ENCODE measurements at regions not wholly inside any gene's neighbourhood (a gene's known extent, or its start where the extent isn't known, plus 50 kb on each side); places are given as distances from the start of the nearest gene placed in this dataset.

DNA sequence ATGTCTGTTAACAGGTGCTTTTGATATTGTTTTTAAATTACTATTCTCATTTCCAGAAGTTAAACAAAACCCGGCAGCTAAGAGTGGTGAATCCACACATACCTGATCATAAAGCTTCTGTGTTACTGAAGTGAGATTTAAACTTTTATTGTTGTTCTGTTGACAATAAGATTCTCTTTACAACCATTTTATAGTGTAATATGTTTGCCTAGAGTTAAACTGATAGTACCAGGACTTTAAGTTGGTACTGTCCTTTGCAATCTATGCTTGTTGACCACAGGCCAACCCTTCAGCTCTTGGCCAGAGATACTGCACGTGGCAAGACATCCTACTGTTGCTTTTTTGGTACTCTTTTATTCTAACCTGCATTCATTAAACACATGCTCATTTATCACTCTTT lies 806.2 kb downstream of the MTRR start:
- DNase-seq (ENCODE audit: low read depth, low spot score), result no peak
- Histone ChIP-seq H3K9ac (ENCODE audit: control insufficient read depth, extremely low read depth, insufficient read depth, low read length) (no peak overlapping the region), H2AFZ (ENCODE audit: control insufficient read depth, low read length) (no peak overlapping the region), H3K27me3 (ENCODE audit: control insufficient read depth, extremely low read depth, insufficient read depth, low read length) (no peaks in the 10 kb centered on the region), H3K4me1 (ENCODE audit: control insufficient read depth, extremely low read depth, insufficient read depth, low read length) (no peaks in the 10 kb centered on the region), H3K4me2 (ENCODE audit: control insufficient read depth, extremely low read depth, insufficient read depth, low read depth, low read length) (no peak overlapping the region), H3K27ac (ENCODE audit: control insufficient read depth, insufficient read depth, low read length) (no peak overlapping the region), H3K9me1 (ENCODE audit: control insufficient read depth, extremely low read depth, insufficient read depth, low read length) (no peaks in the 10 kb centered on the region), H3K79me2 (ENCODE audit: control insufficient read depth, insufficient read depth, low read length) (no peaks in the 10 kb centered on the region), H3K36me3 (ENCODE audit: control insufficient read depth in 2 of 2, extremely low read depth in 1 of 2, insufficient read depth in 2 of 2, low read length in 2 of 2) (no peaks in the 10 kb centered on the region), H4K20me1 (ENCODE audit: control insufficient read depth, extremely low read depth, insufficient read depth, low read length) (no peaks in the 10 kb centered on the region), H3K9me3 (ENCODE audit: control insufficient read depth, low read depth, low read length) (no peaks in the 10 kb centered on the region), H3K4me3 (ENCODE audit: control insufficient read depth in 2 of 3, extremely low read depth in 1 of 3, insufficient read depth in 2 of 3, low read depth in 1 of 3, low read length in 3 of 3) (no peak overlapping the region)
- dilution Hi-C loops (cut with MboI; ENCODE audit: extremely low pct_ligation_motif_present, low sequenced_read_pairs), result no loop called here
- no peak for FAIRE-seq
- TF ChIP-seq EZH2 (IDR thresholded peaks at IDR 0.05; ENCODE audit: low read length), result no peak
- TF ChIP-seq, protein P1, sequence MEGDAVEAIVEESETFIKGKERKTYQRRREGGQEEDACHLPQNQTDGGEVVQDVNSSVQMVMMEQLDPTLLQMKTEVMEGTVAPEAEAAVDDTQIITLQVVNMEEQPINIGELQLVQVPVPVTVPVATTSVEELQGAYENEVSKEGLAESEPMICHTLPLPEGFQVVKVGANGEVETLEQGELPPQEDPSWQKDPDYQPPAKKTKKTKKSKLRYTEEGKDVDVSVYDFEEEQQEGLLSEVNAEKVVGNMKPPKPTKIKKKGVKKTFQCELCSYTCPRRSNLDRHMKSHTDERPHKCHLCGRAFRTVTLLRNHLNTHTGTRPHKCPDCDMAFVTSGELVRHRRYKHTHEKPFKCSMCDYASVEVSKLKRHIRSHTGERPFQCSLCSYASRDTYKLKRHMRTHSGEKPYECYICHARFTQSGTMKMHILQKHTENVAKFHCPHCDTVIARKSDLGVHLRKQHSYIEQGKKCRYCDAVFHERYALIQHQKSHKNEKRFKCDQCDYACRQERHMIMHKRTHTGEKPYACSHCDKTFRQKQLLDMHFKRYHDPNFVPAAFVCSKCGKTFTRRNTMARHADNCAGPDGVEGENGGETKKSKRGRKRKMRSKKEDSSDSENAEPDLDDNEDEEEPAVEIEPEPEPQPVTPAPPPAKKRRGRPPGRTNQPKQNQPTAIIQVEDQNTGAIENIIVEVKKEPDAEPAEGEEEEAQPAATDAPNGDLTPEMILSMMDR (optimal IDR thresholded peaks at IDR 0.05 in 1 of 3, IDR thresholded peaks at IDR 0.05 in 1 of 3, conservative IDR thresholded peaks at IDR 0.05 in 1 of 3; ENCODE audit: extremely low read depth in 1 of 3, insufficient read depth in 2 of 3, low read length in 3 of 3), result no peak

DNA sequence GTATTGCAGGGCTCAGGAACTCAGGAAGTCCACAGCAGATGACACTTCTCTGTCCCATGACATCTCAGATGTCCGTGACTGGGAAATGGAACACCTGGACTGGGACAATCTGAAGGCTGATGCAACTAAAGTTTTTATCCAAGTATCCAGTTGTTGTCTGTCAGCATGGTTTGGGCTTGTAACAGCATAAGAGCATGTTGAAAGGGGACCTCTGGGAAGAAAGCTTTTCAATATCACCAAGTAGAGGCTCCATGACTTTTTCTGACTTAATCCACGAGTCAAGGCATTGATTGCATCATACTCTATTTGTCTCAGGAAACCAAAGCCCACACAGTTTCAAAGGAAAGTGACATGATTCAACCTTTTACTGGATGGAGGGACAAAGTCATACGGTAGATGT lies 807.7 kb downstream of the MTRR start:
- DNase-seq (ENCODE audit: low read depth, low spot score) (no peak), FAIRE-seq (no peak)
- Histone ChIP-seq H3K4me1 (ENCODE audit: control insufficient read depth, extremely low read depth, insufficient read depth, low read length) (no peaks in the 10 kb centered on the region), H3K79me2 (ENCODE audit: control insufficient read depth, insufficient read depth, low read length) (no peaks in the 10 kb centered on the region), H3K4me3 (ENCODE audit: control insufficient read depth in 2 of 3, extremely low read depth in 1 of 3, insufficient read depth in 2 of 3, low read depth in 1 of 3, low read length in 3 of 3) (no peak overlapping the region), H3K4me2 (ENCODE audit: control insufficient read depth, extremely low read depth, insufficient read depth, low read depth, low read length) (no peak overlapping the region), H3K9ac (ENCODE audit: control insufficient read depth, extremely low read depth, insufficient read depth, low read length) (no peak overlapping the region), H3K9me1 (ENCODE audit: control insufficient read depth, extremely low read depth, insufficient read depth, low read length) (no peaks in the 10 kb centered on the region), H2AFZ (ENCODE audit: control insufficient read depth, low read length) (no peak overlapping the region), H3K27ac (ENCODE audit: control insufficient read depth, insufficient read depth, low read length) (no peak overlapping the region), H3K36me3 (ENCODE audit: control insufficient read depth in 2 of 2, extremely low read depth in 1 of 2, insufficient read depth in 2 of 2, low read length in 2 of 2) (no peaks in the 10 kb centered on the region), H3K27me3 (ENCODE audit: control insufficient read depth, extremely low read depth, insufficient read depth, low read length) (no peaks in the 10 kb centered on the region), H3K9me3 (ENCODE audit: control insufficient read depth, low read depth, low read length) (no peaks in the 10 kb centered on the region), H4K20me1 (ENCODE audit: control insufficient read depth, extremely low read depth, insufficient read depth, low read length) (no peaks in the 10 kb centered on the region)
- dilution Hi-C loops (cut with MboI; ENCODE audit: extremely low pct_ligation_motif_present, low sequenced_read_pairs), result no loop called here
- TF ChIP-seq EZH2 (IDR thresholded peaks at IDR 0.05; ENCODE audit: low read length), result no peak
- TF ChIP-seq, protein P1 (optimal IDR thresholded peaks at IDR 0.05 in 1 of 3, IDR thresholded peaks at IDR 0.05 in 1 of 3, conservative IDR thresholded peaks at IDR 0.05 in 1 of 3; ENCODE audit: extremely low read depth in 1 of 3, insufficient read depth in 2 of 3, low read length in 3 of 3), result no peak

All from keratinocyte (primary cell).